ENCODE measurements at regions not wholly inside any gene's neighbourhood (a gene's known extent, or its start where the extent isn't known, plus 50 kb on each side); places are given as distances from the start of the nearest gene placed in this dataset.

DNA sequence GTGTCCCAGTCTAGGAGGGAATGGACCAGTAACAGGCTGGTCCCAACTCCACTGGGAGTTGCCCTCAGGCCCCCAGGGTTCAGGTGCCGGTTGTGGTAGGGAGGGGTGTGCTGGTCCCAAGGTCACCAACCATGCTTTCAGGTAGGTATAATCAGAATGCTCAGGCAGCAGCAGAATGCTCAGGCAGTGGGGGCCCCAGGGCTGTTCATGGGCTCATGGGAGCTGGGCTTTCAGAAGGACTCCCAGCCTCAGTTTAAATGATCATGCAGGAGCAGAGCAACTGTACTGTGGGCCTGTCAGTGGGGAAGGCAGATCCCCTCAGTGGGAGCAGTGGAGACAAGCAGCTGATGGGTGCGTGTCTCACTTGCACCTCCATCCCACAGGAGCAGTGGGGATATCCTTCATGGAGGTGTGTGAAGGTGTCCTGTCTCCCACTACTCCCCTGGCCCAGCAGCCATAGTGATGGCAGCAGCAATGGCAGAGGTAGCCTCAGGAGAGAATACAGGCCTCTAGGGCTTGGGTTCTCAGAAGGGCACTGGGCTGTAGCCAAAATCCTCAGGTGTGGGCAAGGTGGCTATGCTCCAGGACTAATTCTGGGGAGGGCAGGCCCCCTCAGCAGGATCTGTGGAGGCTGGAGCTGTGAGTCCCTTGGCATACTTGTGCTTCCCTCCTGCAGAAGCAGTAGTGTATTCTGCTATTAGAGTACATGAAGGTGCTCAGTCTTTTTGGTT, 917.3 kb upstream of the B3GALT2 start:
- dilution Hi-C loops (cut with MboI; ENCODE audit: extremely low pct_ligation_motif_present, low sequenced_read_pairs) (no loop called here), intact Hi-C loops (cut with micrococcal nuclease) (no loop called here)
- H3K36me3 ChIP-seq (ENCODE audit: control insufficient read depth in 2 of 2, extremely low read depth in 1 of 2, insufficient read depth in 2 of 2, low read length in 2 of 2) = no peaks in the 10 kb centered on the region
- H3K9me1 ChIP-seq (replicated peaks; ENCODE audit: control insufficient read depth, extremely low read depth, insufficient read depth, low read length) = no peaks in the 10 kb centered on the region
- no peaks in the 10 kb centered on the region for H3K79me2 ChIP-seq (ENCODE audit: control insufficient read depth, insufficient read depth, low read length)
- no peak for FAIRE-seq
- no peak overlapping the region for H2AFZ ChIP-seq (ENCODE audit: low read depth, low read length)
- H3K27me3 ChIP-seq (ENCODE audit: control insufficient read depth in 2 of 2, insufficient read depth in 2 of 2, low read length in 2 of 2) = no peaks in the 10 kb centered on the region
- no peak overlapping the region for H3K4me3 ChIP-seq (replicated peaks in 1 of 3; ENCODE audit: insufficient read depth in 1 of 3, low read depth in 1 of 3, low read length in 3 of 3)
- H4K20me1 ChIP-seq (replicated peaks; ENCODE audit: control insufficient read depth, extremely low read depth, insufficient read depth, low read length) = no peaks in the 10 kb centered on the region
- H3K4me2 ChIP-seq (ENCODE audit: insufficient read depth, low read length) = no peak overlapping the region
- H3K9ac ChIP-seq (replicated peaks; ENCODE audit: extremely low read depth, insufficient read depth, low read length) = no peak overlapping the region
- DNase-seq (ENCODE audit: low read depth, low spot score) = no peak
- BruUV-seq (replicated peaks) = no TSS peak
- no peak overlapping the region for H3K27ac ChIP-seq (ENCODE audit: insufficient read depth, low read depth, low read length)
- ChIA-PET POLR2A (no interaction called here), CTCF (interaction anchor here (2.2 kb wide), 1 partner anchor 9 kb away, joined by 5 read pairs; no protein-coding TSS in a partner anchor)
- H3K9me3 ChIP-seq (replicated peaks; ENCODE audit: control insufficient read depth, insufficient read depth, low read length) = no peaks in the 10 kb centered on the region
- no peaks in the 10 kb centered on the region for H3K4me1 ChIP-seq (ENCODE audit: control insufficient read depth, extremely low read depth, insufficient read depth, low read length)
- TF ChIP-seq, protein P1, sequence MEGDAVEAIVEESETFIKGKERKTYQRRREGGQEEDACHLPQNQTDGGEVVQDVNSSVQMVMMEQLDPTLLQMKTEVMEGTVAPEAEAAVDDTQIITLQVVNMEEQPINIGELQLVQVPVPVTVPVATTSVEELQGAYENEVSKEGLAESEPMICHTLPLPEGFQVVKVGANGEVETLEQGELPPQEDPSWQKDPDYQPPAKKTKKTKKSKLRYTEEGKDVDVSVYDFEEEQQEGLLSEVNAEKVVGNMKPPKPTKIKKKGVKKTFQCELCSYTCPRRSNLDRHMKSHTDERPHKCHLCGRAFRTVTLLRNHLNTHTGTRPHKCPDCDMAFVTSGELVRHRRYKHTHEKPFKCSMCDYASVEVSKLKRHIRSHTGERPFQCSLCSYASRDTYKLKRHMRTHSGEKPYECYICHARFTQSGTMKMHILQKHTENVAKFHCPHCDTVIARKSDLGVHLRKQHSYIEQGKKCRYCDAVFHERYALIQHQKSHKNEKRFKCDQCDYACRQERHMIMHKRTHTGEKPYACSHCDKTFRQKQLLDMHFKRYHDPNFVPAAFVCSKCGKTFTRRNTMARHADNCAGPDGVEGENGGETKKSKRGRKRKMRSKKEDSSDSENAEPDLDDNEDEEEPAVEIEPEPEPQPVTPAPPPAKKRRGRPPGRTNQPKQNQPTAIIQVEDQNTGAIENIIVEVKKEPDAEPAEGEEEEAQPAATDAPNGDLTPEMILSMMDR (IDR thresholded peaks at IDR 0.05; ENCODE audit: extremely low read depth in 1 of 2, insufficient read depth in 1 of 2, low read depth in 1 of 2, low read length in 2 of 2) = no peak
- TF ChIP-seq MYC (IDR thresholded peaks at IDR 0.05; ENCODE audit: low read depth, low read length) = no peak
- no peak for TF ChIP-seq FOS (IDR thresholded peaks at IDR 0.05; ENCODE audit: borderline replicate concordance, insufficient read depth, low read length)
- no peak for TF ChIP-seq GATA2 (IDR thresholded peaks at IDR 0.05; ENCODE audit: insufficient read depth, insufficient read length, low read depth, low read length)
- TF ChIP-seq JUN (IDR thresholded peaks at IDR 0.05; ENCODE audit: borderline replicate concordance, insufficient read depth, insufficient read length, low read depth) = no peak
- TF ChIP-seq POLR2A (IDR thresholded peaks at IDR 0.05; ENCODE audit: low read depth, low read length) = no peak
- TF ChIP-seq, protein P2, sequence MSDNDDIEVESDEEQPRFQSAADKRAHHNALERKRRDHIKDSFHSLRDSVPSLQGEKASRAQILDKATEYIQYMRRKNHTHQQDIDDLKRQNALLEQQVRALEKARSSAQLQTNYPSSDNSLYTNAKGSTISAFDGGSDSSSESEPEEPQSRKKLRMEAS (IDR thresholded peaks at IDR 0.05; ENCODE audit: insufficient read depth, insufficient read length) = no peak
- TF ChIP-seq POLR2AphosphoS5 (IDR thresholded peaks at IDR 0.05; ENCODE audit: insufficient read depth, low read depth, low read length) = no peak
- no peak for TF ChIP-seq EZH2 (IDR thresholded peaks at IDR 0.05; ENCODE audit: borderline replicate concordance, low read depth, low read length, severe bottlenecking)
